ENCODE measurements at regions not wholly inside any gene's neighbourhood (a gene's known extent, or its start where the extent isn't known, plus 50 kb on each side); places are given as distances from the start of the nearest gene placed in this dataset.

DNA sequence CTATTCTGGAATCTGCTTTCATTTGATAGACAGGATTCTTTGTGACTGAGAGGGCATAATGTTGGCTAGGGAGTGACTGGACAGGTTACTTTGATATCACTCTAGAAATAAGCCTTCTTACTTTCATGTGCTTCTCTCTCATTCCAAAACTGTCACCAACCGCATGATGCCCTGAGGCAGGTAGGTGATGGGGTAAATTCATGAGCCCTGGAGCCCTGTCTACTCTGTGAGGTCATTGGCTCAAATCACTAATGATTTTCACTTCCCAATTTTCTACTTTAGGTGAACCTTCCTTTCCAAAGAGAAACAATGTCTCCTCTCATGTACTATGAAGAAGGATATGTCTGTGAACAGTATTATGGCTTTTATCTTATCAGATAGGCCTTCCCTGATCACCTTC lies 596.7 kb downstream of the TUSC7 start:
- Histone ChIP-seq H3K4me2 (ENCODE audit: low read depth, low read length) (no peak overlapping the region), H3K9me2 (replicated peaks; ENCODE audit: insufficient read depth, low read length) (no peaks in the 10 kb centered on the region), H4K20me1 (ENCODE audit: insufficient read depth, low read length) (no peaks in the 10 kb centered on the region), H3K36me3 (replicated peaks; ENCODE audit: insufficient read depth, low read length) (no peaks in the 10 kb centered on the region), H3F3A (ENCODE audit: insufficient read depth, low read length) (no peaks in the 10 kb centered on the region), H3K4me1 (ENCODE audit: low read length) (no peaks in the 10 kb centered on the region), H3K9me3 (replicated peaks; ENCODE audit: insufficient read depth, low read length) (no peaks in the 10 kb centered on the region), H2AFZ (ENCODE audit: low read length) (no peak overlapping the region), H3K27me3 (replicated peaks; ENCODE audit: insufficient read depth, low read length) (no peaks in the 10 kb centered on the region), H3K27ac (ENCODE audit: low read length) (no peak overlapping the region), H3K9ac (ENCODE audit: low read length) (no peak overlapping the region), H3K79me2 (ENCODE audit: low read length) (no peaks in the 10 kb centered on the region), H3K4me3 (ENCODE audit: low read length) (no peak overlapping the region)
- TF ChIP-seq EZH2 (optimal IDR thresholded peaks at IDR 0.05; ENCODE audit: low read depth, low read length) = no peak
- TF ChIP-seq CTCF (IDR thresholded peaks at IDR 0.05; ENCODE audit: low read length) = no peak
- TF ChIP-seq EZH2phosphoT487 (IDR thresholded peaks at IDR 0.05; ENCODE audit: low read length) = no peak
- DNase-seq = no peak

- H3K27ac ChIP-seq (ENCODE audit: low read length) = no peak overlapping the region
- H3K27me3 ChIP-seq (replicated peaks; ENCODE audit: insufficient read depth, low read length) = no peaks in the 10 kb centered on the region
- H3K79me2 ChIP-seq (ENCODE audit: low read length) = no peaks in the 10 kb centered on the region
- no peak for DNase-seq
- H3K9ac ChIP-seq (ENCODE audit: low read length) = no peak overlapping the region
- no peak overlapping the region for H2AFZ ChIP-seq (ENCODE audit: low read length)
- H3K4me1 ChIP-seq (ENCODE audit: low read length) = no peaks in the 10 kb centered on the region
- TF ChIP-seq EZH2phosphoT487 (IDR thresholded peaks at IDR 0.05; ENCODE audit: low read length) (no peak), EZH2 (optimal IDR thresholded peaks at IDR 0.05; ENCODE audit: low read depth, low read length) (no peak), CTCF (IDR thresholded peaks at IDR 0.05; ENCODE audit: low read length) (no peak)
- H3F3A ChIP-seq (ENCODE audit: insufficient read depth, low read length) = no peaks in the 10 kb centered on the region
- H3K4me2 ChIP-seq (ENCODE audit: low read depth, low read length) = no peak overlapping the region
- H3K4me3 ChIP-seq (ENCODE audit: low read length) = no peak overlapping the region
- no peaks in the 10 kb centered on the region for H3K36me3 ChIP-seq (replicated peaks; ENCODE audit: insufficient read depth, low read length)
- no peaks in the 10 kb centered on the region for H3K9me2 ChIP-seq (replicated peaks; ENCODE audit: insufficient read depth, low read length)
- no peaks in the 10 kb centered on the region for H3K9me3 ChIP-seq (replicated peaks; ENCODE audit: insufficient read depth, low read length)
- H4K20me1 ChIP-seq (ENCODE audit: insufficient read depth, low read length) = no peaks in the 10 kb centered on the region
Observed at GRCh38 chr3:117308353-117308752, 598.8 kb downstream of the TUSC7 start.

DNA sequence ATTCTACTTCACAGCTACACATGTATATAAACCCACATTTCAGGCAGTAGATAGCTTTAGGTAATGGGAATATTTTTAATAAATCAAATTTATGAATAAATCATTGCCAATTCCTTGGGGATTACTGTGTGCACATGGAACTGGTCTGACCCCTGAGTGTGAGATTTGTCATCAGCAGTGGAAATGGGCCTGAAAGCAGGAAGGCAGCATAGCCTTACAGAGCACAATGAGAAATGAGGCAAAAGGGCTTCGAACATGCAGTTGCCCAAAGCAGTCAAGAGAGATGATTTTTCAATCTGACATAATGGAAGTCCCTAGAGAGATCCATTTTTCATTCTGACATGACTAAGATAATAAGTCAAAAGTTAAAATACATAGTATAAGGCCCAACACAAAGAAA lies 599.2 kb downstream of the TUSC7 start:
- DNase-seq = no peak
- Histone ChIP-seq H3K27ac (ENCODE audit: low read length) (no peak overlapping the region), H2AFZ (ENCODE audit: low read length) (no peak overlapping the region), H3K36me3 (replicated peaks; ENCODE audit: insufficient read depth, low read length) (no peaks in the 10 kb centered on the region), H3K27me3 (replicated peaks; ENCODE audit: insufficient read depth, low read length) (no peaks in the 10 kb centered on the region), H3K4me3 (ENCODE audit: low read length) (no peak overlapping the region), H3K79me2 (ENCODE audit: low read length) (no peaks in the 10 kb centered on the region), H4K20me1 (ENCODE audit: insufficient read depth, low read length) (no peaks in the 10 kb centered on the region), H3K9ac (ENCODE audit: low read length) (no peak overlapping the region), H3K4me2 (ENCODE audit: low read depth, low read length) (no peak overlapping the region), H3F3A (ENCODE audit: insufficient read depth, low read length) (no peaks in the 10 kb centered on the region), H3K4me1 (ENCODE audit: low read length) (no peaks in the 10 kb centered on the region), H3K9me3 (replicated peaks; ENCODE audit: insufficient read depth, low read length) (no peaks in the 10 kb centered on the region), H3K9me2 (replicated peaks; ENCODE audit: insufficient read depth, low read length) (no peaks in the 10 kb centered on the region)
- TF ChIP-seq CTCF (IDR thresholded peaks at IDR 0.05; ENCODE audit: low read length) (no peak), EZH2phosphoT487 (IDR thresholded peaks at IDR 0.05; ENCODE audit: low read length) (no peak), EZH2 (optimal IDR thresholded peaks at IDR 0.05; ENCODE audit: low read depth, low read length) (no peak)

Data from MM.1S (cell line).